ENCODE measurements at regions not wholly inside any gene's neighbourhood (a gene's known extent, or its start where the extent isn't known, plus 50 kb on each side); places are given as distances from the start of the nearest gene placed in this dataset.

DNA sequence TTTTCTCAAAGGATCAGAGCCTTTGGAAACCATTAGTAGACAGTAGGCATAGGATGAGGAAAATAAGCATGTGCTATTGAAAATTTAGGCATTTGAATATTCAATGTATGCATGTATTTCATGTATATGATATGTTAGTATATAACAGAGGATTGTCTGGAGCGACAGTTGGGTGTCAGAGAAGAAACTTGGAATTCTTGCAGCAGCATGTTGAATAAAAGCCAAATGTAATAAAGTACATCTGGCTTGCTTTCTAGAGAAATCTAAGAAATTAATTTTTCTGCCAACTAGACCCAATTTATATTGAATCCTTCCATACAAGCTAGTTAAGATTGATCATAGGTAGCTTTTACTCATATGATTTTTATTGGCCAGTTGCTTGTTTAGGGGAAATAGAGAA, 578.8 kb downstream of the CDH11 start:
- H3K36me3 ChIP-seq = no peaks in the 10 kb centered on the region
- no peaks in the 10 kb centered on the region; the same call in 1 of the 2 replicates for H3K27me3 ChIP-seq
- H3K4me1 ChIP-seq = no peaks in the 10 kb centered on the region
- H3K4me3 ChIP-seq (ENCODE audit: low read depth, low read length) = no peak overlapping the region
- H3K9me3 ChIP-seq = no peaks in the 10 kb centered on the region
- no peak for DNase-seq
- TF ChIP-seq, protein P1, sequence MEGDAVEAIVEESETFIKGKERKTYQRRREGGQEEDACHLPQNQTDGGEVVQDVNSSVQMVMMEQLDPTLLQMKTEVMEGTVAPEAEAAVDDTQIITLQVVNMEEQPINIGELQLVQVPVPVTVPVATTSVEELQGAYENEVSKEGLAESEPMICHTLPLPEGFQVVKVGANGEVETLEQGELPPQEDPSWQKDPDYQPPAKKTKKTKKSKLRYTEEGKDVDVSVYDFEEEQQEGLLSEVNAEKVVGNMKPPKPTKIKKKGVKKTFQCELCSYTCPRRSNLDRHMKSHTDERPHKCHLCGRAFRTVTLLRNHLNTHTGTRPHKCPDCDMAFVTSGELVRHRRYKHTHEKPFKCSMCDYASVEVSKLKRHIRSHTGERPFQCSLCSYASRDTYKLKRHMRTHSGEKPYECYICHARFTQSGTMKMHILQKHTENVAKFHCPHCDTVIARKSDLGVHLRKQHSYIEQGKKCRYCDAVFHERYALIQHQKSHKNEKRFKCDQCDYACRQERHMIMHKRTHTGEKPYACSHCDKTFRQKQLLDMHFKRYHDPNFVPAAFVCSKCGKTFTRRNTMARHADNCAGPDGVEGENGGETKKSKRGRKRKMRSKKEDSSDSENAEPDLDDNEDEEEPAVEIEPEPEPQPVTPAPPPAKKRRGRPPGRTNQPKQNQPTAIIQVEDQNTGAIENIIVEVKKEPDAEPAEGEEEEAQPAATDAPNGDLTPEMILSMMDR (IDR thresholded peaks at IDR 0.05; ENCODE audit: low read depth, low read length) = no peak

DNA sequence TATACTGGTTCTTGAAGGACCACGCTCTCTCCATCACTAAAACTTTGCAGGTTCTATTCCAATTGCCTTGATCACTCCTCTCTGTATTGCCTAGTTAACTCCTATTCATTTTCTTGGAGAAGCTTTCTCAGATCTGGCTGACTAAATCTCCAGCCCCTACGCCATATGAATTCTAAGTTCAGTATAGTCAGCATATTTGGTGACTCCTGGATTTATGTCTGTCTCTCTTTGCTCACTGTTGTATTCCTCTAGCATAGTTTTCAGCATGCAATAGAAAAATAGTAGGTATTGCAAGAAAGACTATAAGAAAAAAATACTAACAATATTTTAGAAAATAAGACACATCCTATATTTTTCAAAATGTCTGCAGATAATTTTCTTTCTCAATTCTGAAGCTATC, 579.7 kb downstream of the CDH11 start:
- H3K4me1 ChIP-seq = no peaks in the 10 kb centered on the region
- H3K4me3 ChIP-seq (ENCODE audit: low read depth, low read length) = no peak overlapping the region
- no peaks in the 10 kb centered on the region for H3K9me3 ChIP-seq
- DNase-seq = no peak
- TF ChIP-seq, protein P1 (IDR thresholded peaks at IDR 0.05; ENCODE audit: low read depth, low read length) = no peak
- no peaks in the 10 kb centered on the region; the same call in 1 of the 2 replicates for H3K27me3 ChIP-seq
- H3K36me3 ChIP-seq = no peaks in the 10 kb centered on the region

DNA sequence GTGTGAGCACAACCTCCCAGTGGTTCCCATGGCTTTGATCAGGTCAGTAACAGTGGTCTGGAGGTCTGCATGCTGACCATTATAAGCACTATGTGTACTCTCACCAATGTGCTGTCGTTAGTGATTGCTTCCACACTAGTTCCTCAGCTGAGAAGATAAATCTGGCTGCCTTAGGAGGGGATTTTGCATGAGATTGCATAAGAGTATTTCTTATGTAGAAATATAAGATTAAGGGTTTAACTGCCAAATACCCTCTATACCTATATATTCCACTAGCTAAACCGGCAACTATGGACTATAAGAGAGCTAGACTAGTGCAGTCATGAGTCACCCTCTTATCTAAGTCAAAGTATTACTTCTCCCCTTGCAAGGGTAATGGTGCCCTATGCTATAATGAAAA, 580.2 kb downstream of the CDH11 start:
- H3K36me3 ChIP-seq = no peaks in the 10 kb centered on the region
- H3K4me3 ChIP-seq (ENCODE audit: low read depth, low read length) = no peak overlapping the region
- DNase-seq = no peak
- H3K9me3 ChIP-seq = no peaks in the 10 kb centered on the region
- no peaks in the 10 kb centered on the region; the same call in 1 of the 2 replicates for H3K27me3 ChIP-seq
- H3K4me1 ChIP-seq = no peaks in the 10 kb centered on the region
- TF ChIP-seq, protein P1 (IDR thresholded peaks at IDR 0.05; ENCODE audit: low read depth, low read length) = no peak

DNA sequence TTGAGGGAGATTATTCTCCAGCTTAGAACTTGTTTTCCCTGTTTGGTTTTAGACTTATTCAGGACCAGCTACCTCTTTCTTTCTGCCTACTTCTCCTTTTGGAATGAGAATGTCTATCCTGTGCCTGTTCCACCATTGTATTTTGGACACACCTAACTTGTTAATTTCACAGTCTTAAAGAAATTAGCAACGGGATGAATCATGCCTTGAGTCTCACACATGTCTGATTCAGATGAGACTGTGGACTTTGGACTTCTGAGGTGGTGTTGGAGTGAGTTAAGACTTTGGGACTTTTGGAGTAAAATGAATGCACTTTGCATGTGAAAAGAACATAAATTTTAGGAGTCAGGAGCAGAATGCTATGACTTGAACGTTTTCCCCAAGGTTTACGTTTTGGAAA, 581.4 kb downstream of the CDH11 start:
- H3K27me3 ChIP-seq = no peaks in the 10 kb centered on the region; the same call in 1 of the 2 replicates
- no peak for DNase-seq
- TF ChIP-seq, protein P1 (IDR thresholded peaks at IDR 0.05; ENCODE audit: low read depth, low read length) = no peak

DNA sequence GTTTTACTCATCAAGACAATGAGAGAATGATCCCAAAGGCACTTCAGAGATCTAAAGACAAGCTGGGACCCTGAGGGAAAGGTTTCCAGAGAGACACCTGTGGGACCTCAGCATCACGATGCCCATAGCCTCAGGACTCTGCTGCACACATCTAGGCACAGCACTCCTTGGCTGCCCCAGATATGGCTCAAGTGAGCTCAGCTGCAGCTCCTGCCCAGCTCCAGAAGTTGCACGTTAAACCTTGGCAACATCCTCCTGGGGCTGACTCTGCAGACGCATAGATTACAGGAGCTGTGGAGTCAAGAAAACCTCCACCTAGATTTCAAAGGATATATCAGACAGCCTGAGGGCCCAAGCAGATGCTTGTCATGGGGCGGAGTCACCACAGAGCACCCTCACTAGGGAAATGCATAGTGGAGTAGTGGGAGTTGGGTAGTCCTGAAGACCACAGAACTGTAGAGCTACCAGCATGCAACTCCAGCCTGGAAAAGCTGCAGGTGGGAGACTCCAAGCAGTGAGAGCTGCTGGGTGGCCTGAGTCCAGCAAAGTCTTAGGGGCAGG, 582.0 kb downstream of the CDH11 start:
- TF ChIP-seq, protein P1 (IDR thresholded peaks at IDR 0.05; ENCODE audit: low read depth, low read length) = no peak

More for the DNA sequence above, 581.4 kb downstream of the CDH11 start:
- no peaks in the 10 kb centered on the region for H3K4me1 ChIP-seq
- no peak overlapping the region for H3K4me3 ChIP-seq (ENCODE audit: low read depth, low read length)
- H3K9me3 ChIP-seq = no peaks in the 10 kb centered on the region
- H3K36me3 ChIP-seq = no peaks in the 10 kb centered on the region

DNA sequence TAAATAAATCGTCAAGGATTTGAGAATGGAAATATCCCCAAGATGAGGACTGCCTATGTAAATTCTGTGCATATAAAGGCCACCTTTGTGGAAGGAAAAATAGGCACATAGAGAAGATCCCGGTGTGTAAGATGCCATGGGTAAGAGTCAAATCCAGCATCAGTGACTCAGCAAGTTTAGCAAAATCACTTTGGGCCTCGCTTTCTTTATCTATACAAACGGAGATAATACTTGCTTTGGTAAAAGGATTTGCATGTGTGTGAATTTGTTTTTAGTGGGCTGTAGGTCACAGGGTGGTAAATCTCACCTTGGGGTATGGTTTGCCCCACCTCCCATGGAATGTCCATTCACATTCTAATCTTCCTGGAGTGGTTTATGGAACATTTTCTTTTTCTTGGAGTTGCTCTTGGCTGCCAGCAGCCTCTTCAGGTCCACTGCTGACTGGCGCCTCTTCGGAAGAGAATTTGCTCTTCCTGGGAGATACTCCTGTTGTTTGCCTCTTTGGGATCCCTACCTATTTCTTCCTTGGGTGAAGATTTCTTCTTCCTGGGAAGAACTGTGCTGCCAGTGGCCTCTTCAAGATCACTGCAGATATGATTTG, 587.6 kb downstream of the CDH11 start:
- DNase-seq = no peak
- H3K27me3 ChIP-seq = no peaks in the 10 kb centered on the region
- 0 out of 2 replicates have a peak, but pooled peaks cover 4% of the 10 kb centered on the region for H3K4me1 ChIP-seq
- H3K9me3 ChIP-seq = no peaks in the 10 kb centered on the region
- TF ChIP-seq, protein P1 (IDR thresholded peaks at IDR 0.05; ENCODE audit: low read depth, low read length) = no peak
- H3K4me3 ChIP-seq (ENCODE audit: low read depth, low read length) = no peak overlapping the region
- H3K36me3 ChIP-seq = no peaks in the 10 kb centered on the region

More for the DNA sequence above, 582.0 kb downstream of the CDH11 start:
- no peak overlapping the region for H3K4me3 ChIP-seq (ENCODE audit: low read depth, low read length)
- no peaks in the 10 kb centered on the region for H3K9me3 ChIP-seq
- H3K4me1 ChIP-seq = no peaks in the 10 kb centered on the region
- no peak for DNase-seq
- H3K36me3 ChIP-seq = no peaks in the 10 kb centered on the region
- no peaks in the 10 kb centered on the region; the same call in 1 of the 2 replicates for H3K27me3 ChIP-seq
